Muscle layer of duodenum (tissue), 2 donors: ENCODE measurements at regions not wholly inside any gene's neighbourhood (a gene's known extent, or its start where the extent isn't known, plus 50 kb on each side); places are given as distances from the start of the nearest gene placed in this dataset.

Source experiments
- H3K27ac ChIP-seq: one replicate; pipeline ENCODE4 v1.7.0; 2013; ENCODE audit warnings: mild to moderate bottlenecking, low read length
- H3K27me3 ChIP-seq: one replicate; pipeline ENCODE4 v1.7.0; 2013; ENCODE audit warnings: low read depth, mild to moderate bottlenecking, control low read depth, low read length
- H3K36me3 ChIP-seq, 2 donors: one replicate each; pipeline ENCODE4 v1.7.0; 2013; ENCODE audit warnings: low read length in 2 of 2, control low read depth in 1 of 2, mild to moderate bottlenecking in 1 of 2; ENCODE audit not compliant: insufficient read depth in 2 of 2, control insufficient read depth in 1 of 2
- H3K4me1 ChIP-seq, 2 donors: one replicate each; pipeline ENCODE4 v1.7.0; 2013; ENCODE audit warnings: low read length in 2 of 2, mild to moderate bottlenecking in 2 of 2, control low read depth in 1 of 2, moderate library complexity in 1 of 2; ENCODE audit not compliant: insufficient read depth in 2 of 2, control insufficient read depth in 1 of 2
- H3K4me3 ChIP-seq, 2 donors: one replicate each; pipeline ENCODE4 v1.7.0; 2013; ENCODE audit warnings: low read length in 2 of 2, low read depth in 1 of 2, mild to moderate bottlenecking in 1 of 2
- H3K9me3 ChIP-seq, 2 donors: one replicate each; pipeline ENCODE4 v1.7.0; 2013; ENCODE audit warnings: low read length in 2 of 2, control low read depth in 1 of 2, mild to moderate bottlenecking in 1 of 2; ENCODE audit not compliant: control insufficient read depth in 1 of 2
- donor health status: healthy.

GRCh38 chr20:39898467-39898852, 790.6 kb downstream of the MAFB start:
- Histone ChIP-seq H3K27ac (no peak overlapping the region), H3K4me1 (no peaks in the 10 kb centered on the region), H3K4me3 (no peak overlapping the region), H3K9me3 (no peaks in the 10 kb centered on the region), H3K27me3 (no peaks in the 10 kb centered on the region), H3K36me3 (no peaks in the 10 kb centered on the region)

GRCh38 chr20:39897781-39898466, 791.1 kb downstream of the MAFB start:
- H3K4me3 ChIP-seq: no peak overlapping the region
- H3K9me3 ChIP-seq: no peaks in the 10 kb centered on the region
- no peaks in the 10 kb centered on the region for H3K4me1 ChIP-seq
- H3K36me3 ChIP-seq: no peaks in the 10 kb centered on the region
- H3K27me3 ChIP-seq: no peaks in the 10 kb centered on the region
- no peak overlapping the region for H3K27ac ChIP-seq

GRCh38 chr20:39897058-39897457, 792.0 kb downstream of the MAFB start:
- Histone ChIP-seq H3K4me1 (no peaks in the 10 kb centered on the region), H3K36me3 (no peaks in the 10 kb centered on the region), H3K27me3 (no peaks in the 10 kb centered on the region)

GRCh38 chr20:39894067-39894466, 795.0 kb downstream of the MAFB start:
- no peak overlapping the region for H3K27ac ChIP-seq
- H3K4me3 ChIP-seq: no peak overlapping the region
- H3K4me1 ChIP-seq: no peaks in the 10 kb centered on the region
- H3K27me3 ChIP-seq: no peaks in the 10 kb centered on the region
- H3K9me3 ChIP-seq: no peaks in the 10 kb centered on the region
- no peaks in the 10 kb centered on the region for H3K36me3 ChIP-seq

More at GRCh38 chr20:39897058-39897457, 792.0 kb downstream of the MAFB start:
- Histone ChIP-seq H3K9me3 (no peaks in the 10 kb centered on the region), H3K27ac (no peak overlapping the region), H3K4me3 (no peak overlapping the region)

- H3K27ac ChIP-seq: no peak overlapping the region
- no peaks in the 10 kb centered on the region for H3K27me3 ChIP-seq
- no peaks in the 10 kb centered on the region for H3K9me3 ChIP-seq
- no peak overlapping the region for H3K4me3 ChIP-seq
- no peaks in the 10 kb centered on the region for H3K36me3 ChIP-seq
- H3K4me1 ChIP-seq: no peaks in the 10 kb centered on the region
Measured at GRCh38 chr20:39893003-39893685, 795.9 kb downstream of the MAFB start.

GRCh38 chr20:39890697-39891096, 798.3 kb downstream of the MAFB start:
- H3K4me1 ChIP-seq: no peaks in the 10 kb centered on the region
- H3K27me3 ChIP-seq: no peaks in the 10 kb centered on the region
- H3K27ac ChIP-seq: no peak overlapping the region
- H3K9me3 ChIP-seq: no peaks in the 10 kb centered on the region
- H3K4me3 ChIP-seq: no peak overlapping the region
- H3K36me3 ChIP-seq: no peaks in the 10 kb centered on the region

- H3K9me3 ChIP-seq: no peaks in the 10 kb centered on the region
- H3K36me3 ChIP-seq: no peaks in the 10 kb centered on the region
- no peak overlapping the region for H3K27ac ChIP-seq
- no peak overlapping the region for H3K4me3 ChIP-seq
- H3K27me3 ChIP-seq: no peaks in the 10 kb centered on the region
- H3K4me1 ChIP-seq: no peaks in the 10 kb centered on the region
Measured at GRCh38 chr20:39888310-39888709, 800.7 kb downstream of the MAFB start.

- Histone ChIP-seq H3K4me3 (no peak overlapping the region), H3K27me3 (no peaks in the 10 kb centered on the region), H3K27ac (no peak overlapping the region), H3K4me1 (no peaks in the 10 kb centered on the region), H3K36me3 (no peaks in the 10 kb centered on the region), H3K9me3 (peaks cover 0 to 3% of the 10 kb centered on the region in 2 donors)
Measured at GRCh38 chr20:39886650-39887190, 802.3 kb downstream of the MAFB start.

GRCh38 chr20:39885975-39886649, 802.9 kb downstream of the MAFB start:
- no peaks in the 10 kb centered on the region for H3K4me1 ChIP-seq
- H3K36me3 ChIP-seq: no peaks in the 10 kb centered on the region
- H3K27me3 ChIP-seq: no peaks in the 10 kb centered on the region
- H3K4me3 ChIP-seq: no peak overlapping the region
- peaks cover 0 to 3% of the 10 kb centered on the region in 2 donors for H3K9me3 ChIP-seq
- H3K27ac ChIP-seq: no peak overlapping the region

GRCh38 chr20:39882806-39883205, 806.2 kb downstream of the MAFB start:
- Histone ChIP-seq H3K4me1 (peaks cover 3 to 11% of the 10 kb centered on the region in 2 donors), H3K9me3 (peaks cover 0 to 3% of the 10 kb centered on the region in 2 donors), H3K27ac (no peak overlapping the region), H3K36me3 (no peaks in the 10 kb centered on the region), H3K4me3 (no peak overlapping the region), H3K27me3 (no peaks in the 10 kb centered on the region)

- Histone ChIP-seq H3K4me1 (peaks cover 5 to 21% of the 10 kb centered on the region in 2 donors), H3K9me3 (peaks cover 0 to 3% of the 10 kb centered on the region in 2 donors), H3K27ac (no peak overlapping the region), H3K4me3 (no peak overlapping the region), H3K27me3 (no peaks in the 10 kb centered on the region), H3K36me3 (no peaks in the 10 kb centered on the region)
Measured at GRCh38 chr20:39880890-39881289, 808.1 kb downstream of the MAFB start.
